ENCODE measurements at regions not wholly inside any gene's neighbourhood (a gene's known extent, or its start where the extent isn't known, plus 50 kb on each side); places are given as distances from the start of the nearest gene placed in this dataset.

GRCh38 chr4:28449085-28449484 is 1588.4 kb downstream of the STIM2 start:
- TF ChIP-seq CTCF (IDR thresholded peaks at IDR 0.05; ENCODE audit: insufficient read depth, low read depth, low read length) (no peak), EZH2 (IDR thresholded peaks at IDR 0.05; ENCODE audit: insufficient read depth, low read length) (no peak)

All from astrocyte (in vitro differentiated cells and primary cell).